Cardiac fibroblast (primary cell): ENCODE measurements at regions not wholly inside any gene's neighbourhood (a gene's known extent, or its start where the extent isn't known, plus 50 kb on each side); places are given as distances from the start of the nearest gene placed in this dataset.

Experiments used
- DNase-seq, 2 donors: peaks; one replicate each; pipeline versions ENCODE4 v3.0.0 to v3.0.0-alpha.2; 2010; ENCODE audit warnings: low read depth in 2 of 2
- H3K4me3 ChIP-seq, 2 donors: replicated peaks in 1 of 2; 1 replicate in 1 of 2; 2 replicates in 1 of 2; pipeline ENCODE4 v1.5.1; 2011; ENCODE audit warnings: low read depth in 2 of 2, low read length in 2 of 2, mild to moderate bottlenecking in 2 of 2, moderate library complexity in 1 of 2
- CTCF ChIP-seq: IDR thresholded peaks from one replicate; pipeline ENCODE4 v1.5.1; 2011; ENCODE audit warnings: low read depth, mild to moderate bottlenecking, low read length, inconsistent platforms

GRCh38 chr20:39150501-39150900 lies 188.4 kb downstream of the DHX35 start:
- H3K4me3 ChIP-seq: no peak overlapping the region
- TF ChIP-seq CTCF: no peak
- no peak for DNase-seq

- TF ChIP-seq CTCF: no peak
- H3K4me3 ChIP-seq: no peak overlapping the region
Observed at GRCh38 chr20:39146394-39146793, 184.2 kb downstream of the DHX35 start.

GRCh38 chr20:39145921-39146320 lies 183.8 kb downstream of the DHX35 start:
- no peak for TF ChIP-seq CTCF
- DNase-seq: no peak
- H3K4me3 ChIP-seq: no peak overlapping the region

More at GRCh38 chr20:39146394-39146793, 184.2 kb downstream of the DHX35 start:
- DNase-seq: no peak

- DNase-seq: no peak
- TF ChIP-seq CTCF: no peak
Observed at GRCh38 chr20:39144757-39145156, 182.6 kb downstream of the DHX35 start.

GRCh38 chr20:39142407-39143096 lies 180.4 kb downstream of the DHX35 start:
- H3K4me3 ChIP-seq: no peak overlapping the region
- no peak for DNase-seq
- no peak for TF ChIP-seq CTCF

More at GRCh38 chr20:39144757-39145156, 182.6 kb downstream of the DHX35 start:
- no peak overlapping the region for H3K4me3 ChIP-seq

- no peak for TF ChIP-seq CTCF
- H3K4me3 ChIP-seq: no peak overlapping the region
- DNase-seq: no peak
Observed at GRCh38 chr20:39137299-39137698, 175.2 kb downstream of the DHX35 start.

GRCh38 chr20:39136798-39137197 lies 174.7 kb downstream of the DHX35 start:
- no peak for DNase-seq
- no peak for TF ChIP-seq CTCF

More at GRCh38 chr20:39136798-39137197, 174.7 kb downstream of the DHX35 start:
- no peak overlapping the region for H3K4me3 ChIP-seq
